Hippocampal formation (tissue), 2 donors: ENCODE measurements at regions not wholly inside any gene's neighbourhood (a gene's known extent, or its start where the extent isn't known, plus 50 kb on each side); places are given as distances from the start of the nearest gene placed in this dataset.

Experiments used
- DNase-seq, 2 donors: peaks; one replicate each; lab custom pipeline; 2025; lab: John Stamatoyannopoulos, UW

DNA sequence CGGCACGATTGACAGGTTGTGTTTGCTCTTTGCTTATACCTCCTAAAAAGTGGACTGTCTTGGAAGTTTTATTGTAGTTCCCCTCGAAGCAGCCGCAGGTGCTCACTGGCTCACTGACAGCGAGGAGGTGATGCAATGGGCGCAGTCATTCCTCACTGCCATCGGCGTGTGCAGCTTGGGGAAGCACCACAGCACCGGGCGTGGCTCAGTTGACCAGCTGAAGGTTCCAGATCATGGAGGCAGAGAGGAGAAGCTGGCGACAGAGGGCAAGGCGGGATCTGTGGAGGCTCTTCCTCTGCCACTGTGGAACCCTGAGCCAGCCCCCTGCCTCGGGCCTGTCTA, 72.1 kb upstream of the TNRC6C start:
- no peak for DNase-seq

DNA sequence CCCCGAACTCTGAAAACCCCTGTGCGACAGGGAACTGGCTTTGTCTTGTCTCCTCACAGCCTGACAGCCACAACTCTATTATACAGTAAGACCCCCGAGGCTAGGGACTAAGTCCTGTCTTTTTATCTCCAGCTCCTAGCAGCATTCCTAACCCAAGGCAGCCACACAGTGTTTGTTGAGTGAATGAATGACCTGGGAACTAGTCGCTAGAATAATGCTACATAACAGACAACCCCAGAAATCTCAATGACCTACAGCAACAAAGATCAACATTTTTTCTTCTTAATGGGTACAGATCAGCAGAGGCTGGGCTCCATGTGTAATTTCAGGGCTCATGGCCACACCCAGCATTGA, 71.4 kb upstream of the TNRC6C start:
- DNase-seq, result no peak

DNA sequence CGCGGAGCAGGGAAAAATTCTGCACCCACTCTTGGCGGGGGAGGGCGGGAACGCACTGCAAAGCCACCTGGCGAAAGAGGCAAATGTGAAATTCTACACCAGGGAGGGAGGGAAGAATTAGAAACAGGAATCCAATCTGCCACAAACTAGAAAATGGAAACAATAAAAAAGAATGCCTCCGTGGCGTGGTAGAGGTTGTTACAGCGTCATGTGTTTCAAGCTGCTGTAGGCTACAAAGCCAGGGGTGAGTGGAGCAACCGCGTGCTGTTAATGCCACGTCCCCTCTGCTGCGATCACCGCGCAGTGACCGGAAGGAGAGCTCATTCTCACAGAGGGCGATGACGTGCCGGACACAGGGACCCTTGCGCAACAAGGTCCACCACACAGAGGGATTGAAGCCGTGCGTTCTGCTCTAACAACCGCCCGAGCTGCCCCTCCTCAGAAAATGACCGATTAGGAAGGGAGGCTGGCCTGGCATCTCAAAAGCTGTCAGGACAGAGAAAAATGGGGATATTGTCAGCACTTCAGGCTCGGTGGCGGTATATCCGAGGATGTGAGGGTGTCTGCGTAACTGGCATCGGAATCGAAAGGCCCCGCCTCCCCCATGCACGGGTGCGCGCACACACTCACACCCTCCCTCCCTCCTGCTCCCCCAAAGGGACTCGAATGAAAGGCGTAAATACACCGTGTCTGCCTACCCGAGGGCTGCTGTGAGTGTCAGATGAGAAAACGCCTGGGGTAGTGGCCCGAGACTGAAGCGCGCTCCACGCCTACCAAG, 70.8 kb upstream of the TNRC6C start:
- DNase-seq, result peak; percentile 45 to 53

DNA sequence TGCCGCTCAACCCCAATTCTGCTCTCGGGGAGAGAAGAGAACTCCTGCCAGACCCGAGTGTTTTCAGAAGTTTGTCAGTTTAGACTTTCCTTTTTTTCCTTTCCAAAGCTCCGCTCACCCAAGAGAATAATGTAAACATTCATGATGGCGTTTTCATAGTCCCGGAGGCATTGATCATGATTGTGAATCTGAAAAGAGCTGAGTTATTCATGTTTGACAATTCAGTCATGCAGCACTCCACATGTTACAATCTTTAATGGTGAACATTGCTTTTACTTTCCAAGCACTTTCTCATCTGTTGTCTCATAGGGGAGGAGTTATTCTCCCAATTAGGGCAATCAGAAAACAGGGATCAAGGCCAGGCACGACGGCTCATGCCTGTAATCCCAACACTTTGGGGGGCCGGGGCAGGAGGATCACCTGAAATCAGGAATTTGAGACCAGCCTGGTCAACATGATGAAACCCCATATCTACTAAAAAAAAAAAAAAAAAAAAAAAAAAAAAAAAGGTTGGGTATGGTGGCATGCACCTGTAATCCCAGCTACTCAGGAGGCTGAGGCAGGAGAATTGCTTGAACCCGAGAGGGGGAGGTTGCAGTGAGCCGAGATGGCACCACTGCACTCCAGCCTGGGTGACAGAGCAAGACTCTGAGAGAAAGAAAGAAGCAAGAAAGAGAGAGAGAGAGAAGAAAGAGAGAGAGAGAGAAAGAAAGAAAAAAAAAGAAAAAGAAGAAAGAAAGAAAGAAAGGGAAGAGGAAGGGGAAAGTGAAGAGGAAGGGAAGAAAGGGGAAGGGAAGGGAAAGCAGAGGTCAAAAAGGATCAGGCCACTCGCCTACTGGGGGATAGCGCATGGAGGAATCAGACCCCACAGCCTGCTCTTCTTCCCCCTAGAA, 70.0 kb upstream of the TNRC6C start:
- DNase-seq, result no peak

DNA sequence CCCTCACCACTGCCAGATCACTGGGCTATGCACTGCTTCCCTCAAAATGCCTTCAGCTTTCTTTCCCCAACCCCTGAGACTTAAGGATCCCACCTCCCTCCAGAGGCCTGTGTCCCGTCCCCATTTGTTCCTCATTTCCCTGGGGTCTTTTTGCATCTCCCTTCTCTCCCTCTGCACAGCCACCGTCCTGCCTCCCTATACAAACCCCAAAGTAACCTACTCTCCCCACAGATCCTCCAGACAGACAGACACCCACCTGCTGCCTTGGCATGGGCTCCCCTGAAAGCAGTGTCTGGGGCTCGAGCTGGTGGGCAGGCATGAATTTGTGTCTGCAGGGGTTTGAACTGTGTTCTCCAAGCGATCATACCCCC, 69.4 kb upstream of the TNRC6C start:
- DNase-seq, result no peak

DNA sequence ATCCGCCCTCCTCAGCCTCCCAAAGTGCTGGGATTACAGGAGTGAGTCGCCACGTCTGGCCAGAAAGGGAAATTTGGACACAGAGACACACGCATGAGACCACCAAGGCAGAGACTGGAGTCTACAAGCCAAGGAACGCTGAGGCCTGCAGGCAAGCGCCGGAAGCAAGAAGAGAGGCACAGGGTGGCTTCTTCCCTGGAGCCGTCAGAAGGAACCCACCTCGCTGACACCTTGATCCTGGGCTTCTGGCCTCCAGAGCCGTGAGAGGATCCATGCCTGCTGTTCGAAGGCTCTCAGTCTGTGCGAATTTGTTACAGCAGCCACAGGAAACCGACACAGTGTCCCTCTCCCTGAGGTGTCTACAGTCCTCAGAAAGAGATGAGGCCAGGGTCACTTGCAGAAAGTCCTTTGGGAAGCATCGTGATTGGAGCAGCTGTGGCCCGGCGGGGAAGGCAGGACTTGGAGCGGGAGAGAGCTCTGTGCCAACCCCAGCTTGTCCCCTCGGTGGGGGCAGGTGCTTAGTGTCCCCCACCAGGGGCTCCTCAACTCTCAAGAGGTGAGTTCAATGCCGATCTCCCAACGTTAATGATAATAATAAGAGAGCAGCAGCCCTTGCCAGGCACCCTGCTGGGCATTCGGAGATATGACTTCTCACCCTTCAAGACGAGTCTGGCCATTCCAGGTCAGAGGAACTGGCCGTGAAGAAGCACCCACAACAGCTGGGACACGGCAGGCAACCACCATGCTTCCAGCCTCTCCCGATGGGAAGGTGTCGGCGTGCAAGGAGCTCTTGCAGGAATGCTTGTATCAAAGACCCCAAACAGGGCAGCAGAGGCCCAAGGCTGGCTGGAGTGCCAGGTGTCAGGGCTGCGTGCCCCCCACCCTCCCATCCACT, 68.4 kb upstream of the TNRC6C start:
- no peak for DNase-seq

DNA sequence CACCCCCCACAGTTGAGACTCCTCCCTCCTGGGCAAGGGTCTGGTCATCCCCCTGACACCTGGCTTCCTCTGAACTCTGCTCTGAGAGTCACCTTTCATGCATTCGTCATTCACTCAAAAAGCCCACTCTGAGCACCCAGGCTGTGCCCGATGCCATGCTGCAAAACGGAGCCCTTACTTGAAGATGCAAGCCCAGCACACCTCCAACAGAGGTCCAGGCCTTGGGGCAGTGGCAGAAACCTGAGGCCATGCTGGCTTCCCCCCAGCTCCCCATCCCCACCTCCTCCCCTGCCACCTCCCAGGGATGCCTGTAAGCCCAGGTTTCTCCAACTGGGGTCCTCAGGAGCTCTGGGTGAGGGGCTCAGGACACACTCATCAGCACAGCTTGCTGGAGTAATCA, 67.7 kb upstream of the TNRC6C start:
- no peak for DNase-seq

DNA sequence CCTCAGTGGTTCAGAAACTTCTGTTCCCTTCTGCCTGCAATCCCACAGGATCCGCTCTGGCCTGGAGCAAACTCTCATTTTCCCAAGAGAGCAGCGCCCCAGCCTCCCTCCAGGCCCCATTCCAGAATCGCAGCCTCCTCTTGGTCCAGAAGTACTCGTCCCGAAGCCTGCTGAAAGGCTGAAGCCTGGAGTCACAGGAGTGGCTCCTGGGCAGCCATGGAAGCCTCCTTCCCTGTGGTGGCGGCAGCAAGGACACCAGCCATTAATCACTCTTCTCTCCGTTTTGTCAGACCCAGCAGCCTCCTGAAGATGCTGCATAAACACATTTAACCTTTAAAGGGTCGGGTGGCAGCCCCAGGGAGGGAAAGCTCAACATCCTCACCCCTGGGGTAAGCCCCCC, 66.9 kb upstream of the TNRC6C start:
- no peak for DNase-seq

DNA sequence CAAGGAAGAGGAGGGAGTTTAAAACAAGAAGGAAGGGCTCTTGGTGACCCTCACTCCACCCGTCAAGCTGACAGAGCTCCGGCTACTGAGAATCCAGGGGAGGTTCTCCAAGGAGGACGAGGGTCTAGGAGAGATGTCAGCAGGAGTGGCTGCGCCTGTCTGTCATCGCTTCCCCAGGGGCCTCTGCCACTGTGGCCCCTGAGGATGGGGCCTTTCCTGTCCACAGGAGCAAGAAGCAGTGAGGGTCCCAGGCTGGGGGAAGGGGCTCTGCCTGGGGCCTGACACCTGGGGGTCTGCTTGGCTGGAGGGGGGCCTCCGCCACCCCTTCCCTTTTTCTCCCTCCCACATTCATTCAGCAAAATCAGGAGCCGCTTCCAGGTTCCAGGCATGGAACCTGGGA, 66.5 kb upstream of the TNRC6C start:
- no peak for DNase-seq

DNA sequence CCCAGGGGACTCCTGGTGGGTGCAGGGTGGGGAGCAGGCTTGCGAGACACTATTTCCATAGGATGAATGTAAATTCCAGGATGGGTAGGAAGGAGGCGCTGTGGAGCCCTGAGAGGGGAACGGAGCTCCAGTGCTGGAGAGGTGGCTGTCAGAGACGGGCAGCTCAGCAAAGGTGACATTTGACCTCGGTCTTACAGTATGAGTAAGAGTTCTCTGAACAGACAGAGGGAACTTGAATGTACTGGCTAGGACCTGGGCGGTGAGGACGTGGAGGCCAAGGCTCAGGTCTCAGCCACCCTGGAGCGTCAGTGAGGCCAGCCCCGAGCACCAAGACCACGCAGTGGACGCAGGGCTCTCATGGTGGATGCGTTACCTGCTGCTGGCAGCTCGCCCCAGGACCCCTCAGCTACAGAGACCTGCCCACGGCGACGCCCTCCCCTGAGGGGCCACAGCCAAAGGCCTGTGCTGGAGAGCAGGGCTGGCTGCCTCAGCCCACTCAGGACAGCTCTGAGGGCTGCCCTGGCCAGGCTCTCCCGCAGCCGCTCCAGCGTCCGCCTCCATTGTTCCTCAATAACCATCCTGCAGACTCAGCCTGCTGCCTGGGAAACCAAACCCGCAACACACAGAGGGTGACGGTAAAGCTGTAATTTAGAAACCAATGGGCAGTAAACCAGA, 65.9 kb upstream of the TNRC6C start:
- no peak for DNase-seq

DNA sequence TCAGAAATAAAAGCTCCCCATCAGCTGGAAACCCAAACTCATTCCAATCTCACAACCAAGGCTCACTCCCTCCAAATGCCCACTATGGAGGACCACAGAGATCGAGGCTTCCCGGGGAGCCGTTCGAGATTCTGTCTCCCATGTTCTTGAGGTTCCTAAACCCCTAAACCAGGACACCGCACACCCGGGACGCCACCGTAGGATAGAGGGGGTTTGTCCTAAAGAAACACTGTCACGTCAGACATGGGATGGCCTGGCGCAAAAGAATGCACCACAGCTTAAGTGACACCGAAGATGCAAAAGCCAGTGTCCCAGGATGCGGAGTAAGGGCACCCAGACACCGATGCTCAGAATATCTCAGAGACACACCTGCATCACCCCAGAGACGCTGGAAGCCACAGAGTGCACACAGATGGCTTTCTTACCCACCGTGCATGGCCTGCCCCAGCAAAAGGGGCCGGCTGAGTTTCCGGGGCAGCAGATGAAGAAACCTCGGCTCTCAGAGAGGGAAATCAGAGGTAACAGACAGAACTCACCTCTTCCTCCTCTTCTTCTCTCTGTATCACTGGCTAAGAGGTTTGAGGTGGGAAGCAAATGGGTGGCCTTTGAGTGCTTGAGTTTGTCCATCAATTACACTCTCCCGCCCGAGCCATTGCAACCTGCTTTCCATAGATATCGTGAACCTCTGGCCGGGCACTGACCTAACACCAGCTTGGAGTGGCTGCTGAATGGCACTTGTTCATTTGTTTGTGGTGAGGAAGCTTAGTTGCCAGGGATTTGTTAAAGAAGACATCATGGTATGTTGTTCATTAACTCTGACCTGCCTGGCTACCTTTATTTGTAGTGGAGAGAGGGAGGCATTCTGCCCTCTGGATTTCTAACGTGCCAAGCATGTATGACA, 65.1 kb upstream of the TNRC6C start:
- no peak for DNase-seq

DNA sequence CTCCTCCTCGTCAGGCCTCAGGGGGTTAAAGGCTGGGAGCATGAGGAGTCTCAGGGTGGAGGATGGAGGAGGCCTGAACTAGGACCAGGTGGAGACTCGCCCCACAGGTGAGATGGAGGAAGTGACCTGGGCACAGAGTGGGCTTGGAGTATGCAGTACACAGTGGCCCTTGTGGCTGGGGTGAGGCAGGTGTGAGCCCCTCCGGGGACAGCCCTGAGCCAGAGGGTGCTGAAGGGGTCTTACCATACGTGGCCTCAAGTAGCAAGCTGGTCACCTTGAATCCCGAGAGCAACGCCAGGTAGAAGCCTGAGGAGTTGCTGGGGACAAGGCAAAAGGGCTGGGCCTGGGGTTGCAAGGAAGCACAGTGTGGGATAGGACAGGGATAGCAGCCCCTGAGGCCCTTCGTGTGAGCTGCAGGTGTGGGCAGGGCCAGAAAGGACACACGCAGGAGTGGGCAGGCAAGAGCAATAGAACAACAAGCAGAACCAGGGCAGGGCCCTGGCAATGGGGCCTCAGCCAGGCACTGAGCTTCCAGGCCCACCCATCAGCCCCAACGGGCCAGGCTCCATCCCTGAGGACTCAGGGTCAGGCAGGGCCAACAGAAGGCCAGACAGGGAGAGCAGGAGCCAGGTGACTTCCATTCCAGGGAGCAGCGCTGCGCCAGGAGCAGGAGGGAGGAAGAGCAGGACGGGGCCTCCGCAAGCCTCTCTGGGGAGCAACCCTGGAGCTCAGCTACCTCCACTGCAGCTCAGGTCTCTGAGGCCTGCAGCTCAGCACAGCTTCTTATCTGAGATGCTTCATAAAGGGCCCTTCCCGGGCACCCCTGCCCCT, 64.2 kb upstream of the TNRC6C start:
- DNase-seq, result no peak

DNA sequence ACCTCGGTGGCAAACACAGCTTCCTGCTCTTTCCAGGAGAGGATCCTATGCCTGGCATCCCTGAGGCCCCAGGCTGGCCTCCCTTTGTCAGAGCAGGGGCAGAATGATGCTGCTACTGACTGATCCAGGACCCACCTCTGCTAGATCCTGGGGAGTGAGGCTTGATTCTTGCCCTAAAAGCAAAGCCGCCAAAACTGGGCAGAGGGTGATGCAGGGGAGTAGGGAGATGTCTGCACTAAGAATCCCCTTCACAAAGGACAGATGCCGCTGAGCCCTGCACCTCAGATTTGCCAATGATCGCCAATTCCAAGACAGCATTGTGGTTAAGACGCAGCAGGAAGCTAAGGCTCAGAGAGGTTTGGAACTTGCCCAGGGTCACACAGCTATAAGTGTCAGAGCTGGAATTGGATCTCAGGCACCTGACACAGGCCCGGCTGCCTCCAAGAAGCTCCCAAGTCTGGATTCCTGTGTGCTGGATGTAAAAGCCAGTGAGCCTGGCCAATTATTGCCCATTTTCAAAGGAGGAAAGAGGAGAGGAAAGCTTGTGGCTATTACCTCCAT, 60.7 kb upstream of the TNRC6C start:
- DNase-seq, result no peak

DNA sequence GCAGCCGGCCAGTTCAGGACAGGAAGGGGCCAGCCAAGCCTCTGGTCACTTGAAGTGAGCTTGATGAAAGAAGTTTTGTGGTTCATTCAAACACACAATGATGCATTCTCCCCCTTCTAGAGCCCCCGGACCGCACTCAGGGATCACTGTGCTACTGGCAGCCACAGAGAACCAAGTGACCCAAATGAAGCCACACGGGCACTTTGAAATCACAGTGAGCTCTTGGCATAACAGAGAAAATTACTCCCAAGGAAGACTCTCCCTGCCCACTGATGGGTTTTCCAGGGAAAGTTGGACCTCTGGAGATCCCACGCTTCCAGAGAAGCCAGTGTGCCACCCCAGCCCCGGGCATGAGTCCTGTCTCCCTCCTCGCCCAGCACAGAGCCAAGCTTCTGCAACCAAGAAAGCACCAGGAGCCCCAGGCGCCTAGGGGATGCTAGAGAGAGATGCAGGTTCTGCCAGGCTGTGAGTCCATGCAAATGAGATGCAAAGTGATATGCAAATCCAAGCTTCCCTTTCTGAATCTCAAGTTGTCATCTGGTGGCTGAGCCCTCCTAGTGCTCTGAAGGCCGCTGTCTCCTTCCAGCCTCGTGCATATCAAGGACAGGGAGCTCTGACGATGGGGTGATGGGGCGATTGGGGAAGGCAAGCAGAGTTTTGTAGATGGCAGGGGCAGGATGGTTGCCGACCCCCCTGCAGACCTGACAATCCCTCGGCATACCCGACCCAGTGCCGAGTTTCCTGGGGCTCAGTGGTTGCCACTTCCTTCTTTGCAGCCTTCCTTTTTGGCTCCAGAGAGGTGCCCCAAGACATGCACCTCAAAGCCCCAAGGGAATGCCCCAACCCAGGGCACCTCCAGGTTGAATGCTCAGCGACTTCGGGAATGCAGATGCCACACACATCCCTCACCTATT, 59.7 kb upstream of the TNRC6C start:
- DNase-seq, result no peak

DNA sequence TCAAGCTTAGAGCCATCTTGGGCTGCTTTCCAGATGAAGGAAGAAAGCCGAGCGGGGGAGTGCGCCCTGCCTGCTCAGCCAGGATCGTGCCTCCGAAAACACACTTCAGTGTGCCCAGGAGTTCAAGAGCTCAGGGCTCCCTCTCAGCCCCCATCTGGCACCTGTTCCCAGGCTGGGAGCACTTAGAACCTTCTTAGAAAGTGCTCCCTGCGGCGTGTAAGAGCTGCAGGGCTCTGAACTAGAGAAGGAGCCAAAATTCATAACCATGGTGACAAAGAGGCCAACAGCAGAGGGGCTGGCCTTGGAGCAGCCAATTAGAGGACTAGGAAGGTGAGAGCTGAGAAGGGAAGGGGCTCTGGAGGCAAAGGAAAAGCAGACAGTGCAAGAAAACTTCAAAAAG, 59.0 kb upstream of the TNRC6C start:
- DNase-seq, result peak in 1 of 2 donors; percentile 20

DNA sequence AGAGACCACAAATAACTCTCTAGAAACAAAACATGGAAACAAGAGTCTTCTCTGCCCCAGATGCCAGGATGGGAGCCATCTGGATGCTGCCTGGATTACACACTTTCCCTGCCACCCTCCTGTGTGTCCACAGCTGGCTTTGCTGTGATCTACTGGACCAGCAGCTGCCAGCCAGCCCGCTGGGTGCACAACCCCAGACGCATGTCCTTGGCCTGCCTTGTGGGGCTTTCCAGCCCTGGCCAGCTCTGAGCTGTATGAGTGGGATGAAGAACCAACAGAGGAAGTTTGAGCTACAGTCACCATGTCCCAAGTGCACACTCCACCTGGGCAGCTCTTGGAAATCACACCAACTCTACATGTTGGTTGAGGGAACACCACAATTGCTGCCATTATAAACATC, 57.0 kb upstream of the TNRC6C start:
- DNase-seq, result no peak

DNA sequence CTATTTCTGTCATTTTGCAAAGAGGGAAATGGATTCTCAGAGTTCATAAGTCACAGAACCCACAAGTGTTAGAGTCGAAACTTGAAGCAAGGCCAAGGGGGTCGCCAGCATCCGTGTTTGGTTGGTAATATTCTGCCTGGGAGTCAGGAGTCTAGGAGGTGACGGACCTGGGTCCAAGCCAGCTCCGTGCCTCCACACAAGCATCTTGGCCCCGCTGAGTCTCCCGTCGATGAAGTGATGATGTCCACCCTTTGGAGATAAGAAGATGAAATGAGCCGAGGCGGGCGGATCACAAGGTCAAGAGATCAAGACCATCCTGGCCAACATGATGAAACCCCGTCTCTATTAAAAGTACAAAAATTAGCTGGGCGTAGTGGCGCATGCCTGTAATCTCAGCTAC, 53.2 kb upstream of the TNRC6C start:
- DNase-seq, result no peak

DNA sequence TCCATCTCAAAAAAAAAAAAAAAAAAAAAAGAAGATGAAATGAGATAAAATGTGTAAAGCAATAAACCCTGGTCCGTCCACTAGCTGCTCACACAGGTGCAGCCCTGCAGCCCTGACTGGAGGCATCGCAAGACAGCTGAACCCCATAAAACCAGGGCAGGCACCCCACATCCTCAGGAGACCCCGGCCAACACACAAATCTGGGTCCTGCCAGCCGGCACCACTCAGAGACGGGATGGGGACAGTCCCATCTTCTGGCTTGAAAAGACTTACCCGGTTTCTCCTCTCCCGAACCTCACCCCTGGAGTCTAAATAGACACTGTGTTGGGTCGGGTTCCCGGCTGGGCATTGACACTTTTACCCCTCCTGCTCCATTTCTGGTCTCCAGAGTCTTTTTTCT, 52.7 kb upstream of the TNRC6C start:
- DNase-seq, result no peak
